Testis (tissue), 2 donors: ENCODE measurements at regions not wholly inside any gene's neighbourhood (a gene's known extent, or its start where the extent isn't known, plus 50 kb on each side); places are given as distances from the start of the nearest gene placed in this dataset.

Experiments
- CTCF ChIP-seq, 3 experiments: fragments of 450-650 bp in 2 of 3; fragments of 200-600 bp in 1 of 3; sonication (generic) in 1 of 3; IDR thresholded peaks; one replicate each; pipeline ENCODE4 v1.5.1; 2016 to 2019; ENCODE audit warnings: antibody characterized with exemption in 3 of 3, mild to moderate bottlenecking in 2 of 3, moderate library complexity in 1 of 3
- POLR2A ChIP-seq: fragments of 450-650 bp; IDR thresholded peaks from one replicate; pipeline ENCODE4 v1.6.1; 2017; ENCODE audit warnings: antibody characterized with exemption, mild to moderate bottlenecking, moderate library complexity

- TF ChIP-seq CTCF (IDR thresholded peaks at IDR 0.05) (no peak), POLR2A (no peak)
These were observed 529.5 kb downstream of the LIG4 start for GRCh38 chr13:107685876-107686275.
